Natural killer cell (primary cell): ENCODE measurements at regions not wholly inside any gene's neighbourhood (a gene's known extent, or its start where the extent isn't known, plus 50 kb on each side); places are given as distances from the start of the nearest gene placed in this dataset.

Source experiments
- ATAC-seq, 3 donors: fragments of 150-1000 bp in 2 of 3; fragments of 200-7000 bp in 1 of 3; cut with Tn5 transposase; 1 replicate in 1 of 3; 2 replicates in 2 of 3; pipeline ENCODE4 v1.10.0; 2021; ENCODE audit warnings: mild to moderate bottlenecking in 2 of 3, moderate library complexity in 2 of 3
- DNase-seq, 2 donors: peaks; one replicate each; pipeline versions ENCODE4 v3.0.0 to v3.0.0-alpha.2; 2013 to 2021; ENCODE audit warnings: mixed read lengths in 1 of 2
- H3K27ac ChIP-seq: one replicate; pipeline ENCODE4 v1.5.1; 2013; ENCODE audit warnings: mild to moderate bottlenecking, low read length
- H3K27me3 ChIP-seq: one replicate; pipeline ENCODE4 v1.6.1; 2013; ENCODE audit warnings: low read length; ENCODE audit not compliant: control insufficient read depth, insufficient read depth
- H3K36me3 ChIP-seq: one replicate; pipeline ENCODE4 v1.6.1; 2013; ENCODE audit warnings: low read length; ENCODE audit not compliant: control insufficient read depth, insufficient read depth
- H3K4me1 ChIP-seq: one replicate; pipeline ENCODE4 v1.6.1; 2013; ENCODE audit warnings: low read length; ENCODE audit not compliant: control insufficient read depth, insufficient read depth
- H3K4me3 ChIP-seq: one replicate; pipeline ENCODE4 v1.5.1; 2013; ENCODE audit warnings: low read length
- H3K9me3 ChIP-seq: one replicate; pipeline ENCODE4 v1.6.1; 2013; ENCODE audit warnings: low read length; ENCODE audit not compliant: control insufficient read depth, insufficient read depth
- H3K27ac Mint-ChIP-seq, 2 donors: one replicate each; pipeline ENCODE4 v1.8.0; 2022; ENCODE audit warnings: mild to moderate bottlenecking in 2 of 2, mixed read lengths in 2 of 2, moderate library complexity in 1 of 2
- H3K27me3 Mint-ChIP-seq, 2 donors: one replicate each; pipeline ENCODE4 v1.8.0; 2022; ENCODE audit warnings: low read depth in 2 of 2, mixed read lengths in 2 of 2
- H3K36me3 Mint-ChIP-seq: one replicate; pipeline ENCODE4 v1.8.0; 2022; ENCODE audit warnings: mixed read lengths
- H3K4me1 Mint-ChIP-seq, 2 donors: one replicate each; pipeline ENCODE4 v1.8.0; 2022; ENCODE audit warnings: mixed read lengths in 2 of 2
- H3K4me3 Mint-ChIP-seq: one replicate; pipeline ENCODE4 v1.8.0; 2022; ENCODE audit warnings: mild to moderate bottlenecking, moderate library complexity, mixed read lengths
- H3K9me3 Mint-ChIP-seq, 2 donors: one replicate each; pipeline ENCODE4 v1.8.0; 2022; ENCODE audit warnings: mixed read lengths in 2 of 2
- WGBS: methylation state at CpG from one replicate; pipeline ENCODE4 v1.1.7; 2013; ENCODE audit warnings: missing lambda C conversion rate; ENCODE audit not compliant: insufficient coverage; 5-methylcytosine and 5-hydroxymethylcytosine counted together
- intact Hi-C: fragments of 100-400 bp; cut with micrococcal nuclease; formaldehyde crosslinking; loops from one replicate; pipeline ENCODE4 v1.14.2; 2022
- TF ChIP-seq, protein P1 (sequence below): fragments of 200-600 bp; IDR thresholded peaks from one replicate; pipeline ENCODE4 v1.8.0; 2022; ENCODE audit warnings: antibody characterized with exemption

DNA sequence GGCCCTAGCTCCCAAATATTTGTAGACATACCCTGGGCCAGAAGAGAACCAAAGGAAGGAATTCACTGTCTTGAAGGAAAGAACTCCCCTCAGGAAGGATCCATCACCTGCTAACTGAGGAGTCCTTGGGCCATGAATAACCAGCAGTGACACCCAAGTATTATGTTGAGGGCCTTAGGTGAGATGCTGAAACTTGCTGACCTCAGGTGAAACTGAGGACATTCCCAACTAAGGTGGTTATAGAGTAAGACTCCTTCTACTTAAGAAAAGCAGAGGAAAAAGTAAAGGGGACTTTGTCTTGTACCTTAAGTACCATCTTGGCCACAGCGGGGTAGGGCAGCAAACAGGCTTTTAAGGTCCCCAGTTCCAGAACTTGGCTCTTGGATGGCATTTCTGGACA is 491.7 kb downstream of the C6orf118 start:
- intact Hi-C loops: no loop called here
- DNase-seq (no peak), ATAC-seq (no peak)
- Mint-ChIP-seq H3K4me1 (no peaks in the 10 kb centered on the region), H3K4me3 (no peak overlapping the region), H3K27me3 (no peaks in the 10 kb centered on the region), H3K9me3 (peaks cover 15 to 33% of the 10 kb centered on the region in 2 donors), H3K36me3 (peaks cover 9% of the 10 kb centered on the region), H3K27ac (no peak overlapping the region)
- TF ChIP-seq, protein P1, sequence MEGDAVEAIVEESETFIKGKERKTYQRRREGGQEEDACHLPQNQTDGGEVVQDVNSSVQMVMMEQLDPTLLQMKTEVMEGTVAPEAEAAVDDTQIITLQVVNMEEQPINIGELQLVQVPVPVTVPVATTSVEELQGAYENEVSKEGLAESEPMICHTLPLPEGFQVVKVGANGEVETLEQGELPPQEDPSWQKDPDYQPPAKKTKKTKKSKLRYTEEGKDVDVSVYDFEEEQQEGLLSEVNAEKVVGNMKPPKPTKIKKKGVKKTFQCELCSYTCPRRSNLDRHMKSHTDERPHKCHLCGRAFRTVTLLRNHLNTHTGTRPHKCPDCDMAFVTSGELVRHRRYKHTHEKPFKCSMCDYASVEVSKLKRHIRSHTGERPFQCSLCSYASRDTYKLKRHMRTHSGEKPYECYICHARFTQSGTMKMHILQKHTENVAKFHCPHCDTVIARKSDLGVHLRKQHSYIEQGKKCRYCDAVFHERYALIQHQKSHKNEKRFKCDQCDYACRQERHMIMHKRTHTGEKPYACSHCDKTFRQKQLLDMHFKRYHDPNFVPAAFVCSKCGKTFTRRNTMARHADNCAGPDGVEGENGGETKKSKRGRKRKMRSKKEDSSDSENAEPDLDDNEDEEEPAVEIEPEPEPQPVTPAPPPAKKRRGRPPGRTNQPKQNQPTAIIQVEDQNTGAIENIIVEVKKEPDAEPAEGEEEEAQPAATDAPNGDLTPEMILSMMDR: no peak
- Histone ChIP-seq H3K36me3 (no peaks in the 10 kb centered on the region), H3K27me3 (no peaks in the 10 kb centered on the region), H3K4me1 (no peaks in the 10 kb centered on the region), H3K4me3 (no peak overlapping the region), H3K27ac (no peak overlapping the region), H3K9me3 (peaks cover 14% of the 10 kb centered on the region)
- WGBS: 85% methylated on average over 1 of the region's 1 CpG

DNA sequence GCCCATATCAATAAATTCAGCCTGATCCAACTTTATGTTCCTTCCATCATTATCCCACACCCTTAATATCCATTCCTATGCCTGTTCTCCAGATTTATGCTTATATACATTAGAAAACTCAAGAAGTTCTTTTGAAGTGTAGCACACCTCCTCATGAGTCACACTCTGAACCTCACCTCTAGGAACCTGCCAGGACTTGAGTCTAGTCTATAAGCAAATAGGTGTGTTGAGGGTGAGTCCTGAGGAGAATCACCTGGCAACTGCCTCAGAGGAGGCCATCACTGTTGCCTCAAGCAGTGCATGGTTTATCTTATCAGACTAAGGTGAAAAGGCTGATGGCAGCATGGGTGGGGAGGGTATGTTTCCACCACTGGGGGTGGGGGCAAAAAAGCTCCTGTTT is 496.7 kb downstream of the C6orf118 start:
- ATAC-seq: no peak
- H3K4me1 ChIP-seq: no peaks in the 10 kb centered on the region

DNA sequence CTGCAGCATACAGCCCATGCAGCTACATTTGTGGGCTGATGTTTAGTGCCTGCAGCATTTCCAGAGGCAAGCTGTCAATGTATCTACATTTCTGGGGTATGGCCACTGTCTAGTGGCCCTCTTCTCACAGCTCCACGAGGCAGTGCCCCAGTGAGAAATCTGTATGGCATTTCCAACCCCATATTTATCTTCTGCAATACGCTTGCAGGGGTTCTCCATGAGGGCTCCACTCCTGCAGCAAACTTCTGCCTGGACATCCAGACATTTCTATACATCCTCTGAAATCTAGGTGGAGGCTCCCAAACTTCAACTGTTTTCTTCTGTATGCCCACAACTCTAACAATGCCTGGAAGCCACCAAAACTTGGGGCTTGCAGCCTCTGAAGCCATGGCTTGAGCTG is 502.3 kb downstream of the C6orf118 start:
- no peak overlapping the region for H3K4me3 Mint-ChIP-seq
- DNase-seq (no peak), ATAC-seq (no peak)
- H3K27me3 ChIP-seq: no peaks in the 10 kb centered on the region
- H3K36me3 Mint-ChIP-seq: peaks cover under 1% of the 10 kb centered on the region
- 70% methylated on average over 2 of the region's 2 CpGs for whole genome bisulfite sequencing
- H3K9me3 ChIP-seq: peaks cover 5% of the 10 kb centered on the region
- no peak overlapping the region for H3K27ac Mint-ChIP-seq
- H3K4me3 ChIP-seq: no peak overlapping the region
- intact Hi-C loops: no loop called here
- no peaks in the 10 kb centered on the region for H3K27me3 Mint-ChIP-seq
- TF ChIP-seq, protein P1: no peak
- peaks cover 13 to 26% of the 10 kb centered on the region in 2 donors for H3K9me3 Mint-ChIP-seq
- H3K36me3 ChIP-seq: no peaks in the 10 kb centered on the region
- H3K4me1 Mint-ChIP-seq: no peaks in the 10 kb centered on the region
- H3K27ac ChIP-seq: no peak overlapping the region
- no peaks in the 10 kb centered on the region for H3K4me1 ChIP-seq

More for the DNA sequence above, 496.7 kb downstream of the C6orf118 start:
- no peak overlapping the region for H3K27ac ChIP-seq
- peaks cover 9% of the 10 kb centered on the region for H3K9me3 ChIP-seq
- Mint-ChIP-seq H3K4me3 (no peak overlapping the region), H3K4me1 (no peaks in the 10 kb centered on the region), H3K9me3 (peaks cover 5 to 25% of the 10 kb centered on the region in 2 donors), H3K36me3 (peaks cover 15% of the 10 kb centered on the region), H3K27ac (no peak overlapping the region), H3K27me3 (no peaks in the 10 kb centered on the region)
- TF ChIP-seq, protein P1: no peak
- no peak for DNase-seq
- no peak overlapping the region for H3K4me3 ChIP-seq
- H3K27me3 ChIP-seq: no peaks in the 10 kb centered on the region
- intact Hi-C loops: no loop called here
- no peaks in the 10 kb centered on the region for H3K36me3 ChIP-seq

DNA sequence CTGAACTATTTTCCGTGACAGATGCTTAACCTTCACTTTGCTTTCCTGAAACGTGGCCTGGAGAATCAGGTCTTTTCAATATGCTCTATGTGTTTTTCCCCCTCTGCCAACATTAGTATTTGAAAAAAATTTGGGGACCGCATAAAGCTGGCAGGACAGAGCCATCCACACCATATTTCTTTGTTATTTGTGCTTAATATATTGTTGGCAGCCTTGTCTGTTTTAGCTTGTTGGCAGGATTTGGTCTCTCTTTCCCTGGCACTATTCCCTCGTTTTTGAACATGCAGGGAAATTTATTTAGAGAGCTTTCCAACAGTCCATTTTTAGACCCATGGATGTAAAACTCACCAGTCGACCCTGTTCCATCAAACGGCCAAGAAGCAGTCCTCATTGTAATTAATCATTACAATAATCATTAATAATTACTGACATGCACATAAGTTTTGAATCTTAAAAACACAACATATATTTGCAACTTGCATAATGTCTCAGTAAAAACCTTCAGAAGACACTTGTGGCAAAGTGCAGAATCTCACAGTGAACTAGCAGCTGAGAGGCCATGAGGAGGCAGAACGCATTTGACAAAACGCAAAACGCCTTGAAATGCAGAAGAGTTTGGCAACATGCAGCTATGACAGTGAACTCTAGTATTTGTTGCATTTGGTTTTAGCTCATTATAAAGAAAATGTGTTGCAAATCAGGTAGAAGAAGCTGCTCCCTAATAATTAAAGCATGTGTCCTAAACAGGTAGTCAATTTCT is 514.2 kb downstream of the C6orf118 start:
- ATAC-seq (no peak), DNase-seq (no peak)
- Histone ChIP-seq H3K36me3 (no peaks in the 10 kb centered on the region), H3K4me3 (no peak overlapping the region), H3K27ac (no peak overlapping the region), H3K27me3 (no peaks in the 10 kb centered on the region), H3K9me3 (no peaks in the 10 kb centered on the region), H3K4me1 (no peaks in the 10 kb centered on the region)
- intact Hi-C loops: no loop called here
- Mint-ChIP-seq H3K4me3 (no peak overlapping the region), H3K9me3 (peaks cover 11 to 19% of the 10 kb centered on the region in 2 donors), H3K27ac (no peak overlapping the region), H3K27me3 (no peaks in the 10 kb centered on the region), H3K36me3 (no peaks in the 10 kb centered on the region), H3K4me1 (no peaks in the 10 kb centered on the region)
- WGBS: 82% methylated on average over 8 of the region's 9 CpGs
- TF ChIP-seq, protein P1: no peak
